HCEC 1CT (cell line): ENCODE measurements at regions not wholly inside any gene's neighbourhood (a gene's known extent, or its start where the extent isn't known, plus 50 kb on each side); places are given as distances from the start of the nearest gene placed in this dataset.

ENCODE experiments used
- DNase-seq: peaks from one replicate; pipeline ENCODE4 v3.0.0-alpha.2; 2017

DNA sequence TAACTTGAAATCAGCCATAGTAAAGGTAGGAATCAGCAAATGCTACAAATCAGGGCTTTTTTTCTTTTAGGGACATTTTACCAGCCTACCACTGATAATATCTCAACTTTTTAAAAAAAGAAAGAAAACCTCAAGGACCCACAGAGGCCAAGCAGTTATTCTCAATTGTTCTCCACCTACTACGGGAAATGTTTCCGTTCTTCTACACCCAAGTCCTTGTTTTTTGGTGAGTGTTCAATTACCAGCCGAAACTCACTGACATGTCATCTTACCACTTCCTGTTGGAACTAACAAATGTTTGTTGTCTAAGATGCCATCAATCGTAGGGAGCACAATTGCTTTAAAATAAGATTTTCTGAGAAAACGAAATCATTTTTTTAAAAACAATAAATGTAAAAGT is 50.2 kb upstream of the CDK1 start:
- DNase-seq = no peak

DNA sequence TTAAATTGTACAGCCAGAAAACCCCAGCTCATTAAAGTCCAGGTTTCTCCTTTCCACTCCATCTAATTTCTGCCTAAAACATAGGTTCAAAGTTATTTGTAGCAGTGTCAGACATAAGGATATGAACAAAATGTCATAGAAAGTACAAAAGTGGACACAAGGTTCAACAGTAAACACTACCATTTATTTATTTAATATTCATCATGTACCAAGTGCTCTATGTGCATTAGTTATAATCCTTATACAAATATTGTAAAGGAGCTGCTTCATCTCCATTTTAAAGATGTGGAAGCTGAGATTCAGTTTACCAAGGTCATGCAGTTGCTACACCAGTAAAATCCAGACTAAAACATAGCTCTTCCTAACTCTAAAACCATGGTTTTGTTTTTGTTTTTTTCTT is 52.0 kb upstream of the CDK1 start:
- DNase-seq = no peak

DNA sequence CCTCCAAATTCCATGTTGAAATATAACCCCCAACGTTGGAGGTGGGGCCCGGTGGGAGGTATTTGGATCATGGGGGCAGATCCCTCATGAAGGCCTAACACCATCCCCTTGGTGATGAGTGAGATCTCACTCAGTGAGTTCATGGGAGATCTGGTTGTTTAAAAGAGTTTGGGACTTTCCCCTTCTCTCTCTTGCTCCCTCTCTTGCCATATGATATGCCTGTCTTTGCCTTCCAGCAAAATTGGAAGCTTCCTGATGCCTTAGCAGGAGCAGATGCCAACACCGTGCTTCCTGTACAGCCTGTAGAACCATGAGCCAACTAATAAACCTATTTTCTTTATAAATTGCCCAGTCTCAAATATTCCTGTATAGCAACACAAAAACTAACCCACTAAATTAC is 55.7 kb upstream of the CDK1 start:
- DNase-seq = no peak

DNA sequence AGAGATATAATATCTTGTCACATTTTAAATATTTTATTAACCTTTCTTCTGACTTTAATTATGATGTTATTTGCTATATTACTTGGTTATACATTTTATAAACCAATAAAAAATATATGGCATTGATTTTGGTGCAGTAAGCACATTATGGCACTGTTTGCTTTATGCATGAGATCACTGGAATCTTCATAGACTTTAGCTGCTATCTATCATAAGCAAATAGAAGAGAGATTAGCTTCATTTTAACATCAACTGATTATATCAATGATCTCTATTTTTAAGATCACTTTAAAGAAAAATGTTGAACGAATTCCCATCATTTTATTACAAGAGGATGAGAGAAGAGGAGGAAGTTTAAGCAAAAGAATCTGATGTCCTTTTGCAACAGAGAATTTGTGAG is 58.6 kb upstream of the CDK1 start:
- DNase-seq = no peak

DNA sequence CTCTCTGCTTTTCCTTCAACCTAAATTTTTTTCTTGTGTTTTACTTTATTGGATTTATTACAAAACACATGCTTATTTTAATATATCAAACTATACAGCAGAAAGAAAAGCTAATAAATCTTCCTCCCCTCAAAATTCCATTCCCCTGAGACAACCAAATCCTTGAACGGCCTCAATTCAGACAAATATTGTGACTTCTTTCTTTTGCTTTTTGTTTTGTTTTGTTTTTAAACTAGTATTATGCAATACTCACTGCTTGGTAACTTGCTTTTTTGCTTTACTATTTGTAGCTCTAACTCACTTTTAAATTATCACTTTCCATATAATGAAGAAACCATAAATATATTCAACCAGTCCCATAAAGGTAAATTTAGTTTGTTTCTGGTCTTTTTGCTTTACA is 59.4 kb upstream of the CDK1 start:
- DNase-seq = no peak

DNA sequence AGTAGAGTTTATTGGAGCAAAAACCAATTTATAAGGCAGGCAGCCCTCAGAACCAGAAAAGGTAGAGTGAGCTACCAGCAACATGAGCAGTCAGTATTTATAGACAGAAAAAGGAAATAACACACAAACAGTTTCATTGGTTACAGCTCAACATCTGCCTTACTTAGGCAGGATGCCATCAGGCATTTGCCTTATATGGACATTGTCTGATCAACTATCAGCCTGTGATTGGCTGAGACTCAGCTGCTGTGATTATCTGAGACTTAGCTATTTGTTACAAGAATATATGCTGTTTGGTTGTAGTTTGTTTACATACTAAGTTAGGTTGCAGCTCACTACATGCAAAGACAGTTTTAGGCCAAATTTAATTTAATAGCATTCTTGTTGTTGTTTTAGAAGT is 60.4 kb upstream of the CDK1 start:
- no peak for DNase-seq

DNA sequence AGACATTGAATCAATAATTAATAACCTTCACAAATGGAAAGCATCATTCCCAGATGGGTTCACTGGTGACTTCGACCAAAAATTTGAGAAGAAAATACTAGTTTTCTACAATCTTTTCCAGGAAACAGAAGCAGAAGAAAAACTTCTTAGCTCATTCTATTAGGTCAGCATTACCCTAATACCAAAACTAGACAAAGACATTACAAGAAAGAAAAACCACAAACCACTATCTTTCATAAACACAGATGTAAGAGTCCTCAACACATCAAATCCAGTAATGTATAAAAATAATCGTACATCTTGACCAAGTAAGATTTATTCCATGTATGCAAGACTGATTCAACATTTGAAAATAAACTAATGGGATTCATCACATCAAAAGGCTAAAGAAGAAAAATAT is 64.0 kb upstream of the CDK1 start:
- no peak for DNase-seq

DNA sequence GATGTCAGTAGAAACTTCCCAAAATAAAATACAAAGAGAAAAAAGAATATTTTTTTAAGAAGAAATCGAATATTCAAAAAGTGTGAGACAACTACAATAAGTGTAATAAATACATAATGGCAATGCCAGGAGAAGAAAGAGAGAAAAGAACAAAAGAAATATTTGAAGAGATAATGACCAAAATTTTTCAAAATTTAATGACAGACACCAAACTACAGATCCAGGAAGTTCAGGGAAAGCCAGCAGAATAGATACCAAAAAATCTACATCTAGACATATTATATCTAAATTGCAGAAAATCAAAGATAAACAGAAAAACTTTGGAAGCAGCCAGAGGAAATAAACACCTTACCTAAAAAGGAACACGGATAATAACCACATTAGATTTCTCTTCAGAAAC is 66.8 kb upstream of the CDK1 start:
- DNase-seq = no peak

DNA sequence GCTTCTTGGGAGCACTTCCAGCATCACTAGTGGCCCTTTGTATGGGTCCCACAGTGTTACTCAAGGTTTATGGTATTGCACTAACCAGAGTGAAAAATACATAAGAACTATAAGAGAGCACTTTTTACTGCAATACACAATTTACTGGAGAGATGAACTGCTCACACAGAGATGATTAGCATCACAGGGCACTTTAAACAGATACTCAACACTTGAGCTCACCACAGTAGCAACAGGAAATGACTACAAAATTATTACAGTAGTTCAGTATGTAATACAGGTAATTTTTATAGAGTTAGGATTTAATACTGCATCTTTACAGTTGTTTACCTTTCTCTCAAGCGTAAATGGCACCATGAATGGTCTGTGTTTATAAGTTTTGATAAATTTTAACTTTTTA is 68.2 kb upstream of the CDK1 start:
- DNase-seq = no peak

DNA sequence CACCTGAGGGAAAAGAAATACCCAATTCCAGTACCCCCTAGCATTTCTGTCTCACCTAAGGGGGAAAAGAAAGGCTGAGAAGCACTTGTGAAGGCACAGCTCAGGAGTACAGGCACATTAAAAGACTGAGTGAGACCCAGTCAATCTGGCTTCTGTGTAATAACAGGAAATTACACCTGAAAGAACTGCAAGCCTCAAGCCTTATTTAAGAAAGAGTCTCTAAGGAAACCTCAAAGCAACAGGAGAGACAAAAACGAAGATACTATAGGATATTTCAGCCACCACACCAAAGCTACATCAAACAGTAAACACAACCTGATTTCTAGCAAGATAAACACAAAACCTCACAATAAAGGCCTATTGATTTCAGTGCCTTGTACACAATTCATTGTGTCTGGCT is 69.6 kb upstream of the CDK1 start:
- DNase-seq = no peak

DNA sequence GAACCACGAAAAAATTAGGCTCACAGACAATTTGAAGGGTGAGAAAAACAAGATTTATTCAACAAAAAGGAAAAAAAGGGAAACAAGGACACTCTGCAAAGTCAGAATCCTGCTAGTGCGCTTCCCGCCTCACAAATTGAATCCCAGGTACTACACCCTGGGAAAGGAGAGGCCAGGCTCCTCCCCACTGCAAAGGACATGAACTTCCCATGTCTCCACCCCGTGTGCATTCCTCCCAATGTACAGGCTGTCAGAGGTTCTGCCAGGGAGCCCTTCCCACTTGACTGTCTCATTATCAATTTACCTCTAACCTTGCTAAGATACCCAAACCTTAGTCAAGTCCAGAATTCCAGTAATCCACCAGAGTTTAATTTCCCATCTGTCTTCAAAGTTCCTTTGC is 70.4 kb upstream of the CDK1 start:
- DNase-seq = no peak

DNA sequence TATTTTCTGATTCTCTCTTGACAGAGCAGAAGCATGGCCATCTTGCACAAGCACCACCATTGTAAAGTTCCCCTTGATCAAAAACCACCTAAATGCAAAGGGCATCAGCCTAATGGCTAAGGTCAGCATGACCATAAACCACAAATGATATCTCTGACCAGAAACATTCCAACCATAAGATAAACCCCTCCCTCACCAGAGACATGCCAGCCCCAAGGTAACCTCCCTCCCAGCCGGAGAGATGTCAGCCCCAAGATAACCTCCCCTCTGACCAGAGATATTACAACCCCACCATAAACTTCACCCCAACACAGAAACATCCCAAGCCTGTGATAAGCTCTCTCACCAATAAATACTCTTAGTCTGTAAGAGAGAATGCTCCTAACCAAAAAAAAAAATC is 72.1 kb upstream of the CDK1 start:
- DNase-seq = no peak

DNA sequence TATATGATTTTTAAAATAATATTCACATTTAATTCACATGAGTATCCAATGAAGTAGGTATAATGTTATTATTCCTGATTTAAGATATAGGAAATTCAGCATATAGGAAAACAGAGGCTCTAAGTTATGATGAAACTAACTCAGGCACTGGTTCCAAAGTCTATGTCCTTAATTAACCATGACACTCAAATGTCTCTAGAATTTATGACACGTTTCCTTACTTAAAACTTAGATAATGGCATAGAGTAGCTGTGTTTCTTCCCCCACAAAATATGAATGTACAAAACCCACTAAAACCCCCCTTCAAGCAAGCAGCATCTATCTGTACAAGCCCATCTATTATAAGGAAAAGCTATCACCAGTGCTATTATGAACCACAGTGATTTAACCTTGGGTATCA is 72.9 kb upstream of the CDK1 start:
- DNase-seq = no peak

DNA sequence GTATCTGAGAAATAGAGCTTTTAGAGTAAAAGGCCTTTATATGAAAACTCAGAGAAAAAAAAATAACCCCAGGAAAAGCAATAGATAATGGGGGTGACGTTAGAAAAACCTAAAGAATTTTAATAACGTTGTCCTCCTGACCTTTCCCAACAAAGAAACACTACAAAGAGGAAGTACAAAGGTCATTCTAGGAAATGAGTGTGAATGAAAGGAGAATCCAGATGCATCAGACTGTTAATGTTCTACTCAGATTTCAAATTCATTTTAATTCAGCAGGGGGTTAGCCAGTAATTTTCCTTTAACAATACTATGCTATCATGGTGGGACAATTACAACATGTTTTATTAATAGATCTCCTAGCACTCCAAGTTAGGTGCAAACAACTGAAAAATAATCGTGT is 73.8 kb upstream of the CDK1 start:
- no peak for DNase-seq

DNA sequence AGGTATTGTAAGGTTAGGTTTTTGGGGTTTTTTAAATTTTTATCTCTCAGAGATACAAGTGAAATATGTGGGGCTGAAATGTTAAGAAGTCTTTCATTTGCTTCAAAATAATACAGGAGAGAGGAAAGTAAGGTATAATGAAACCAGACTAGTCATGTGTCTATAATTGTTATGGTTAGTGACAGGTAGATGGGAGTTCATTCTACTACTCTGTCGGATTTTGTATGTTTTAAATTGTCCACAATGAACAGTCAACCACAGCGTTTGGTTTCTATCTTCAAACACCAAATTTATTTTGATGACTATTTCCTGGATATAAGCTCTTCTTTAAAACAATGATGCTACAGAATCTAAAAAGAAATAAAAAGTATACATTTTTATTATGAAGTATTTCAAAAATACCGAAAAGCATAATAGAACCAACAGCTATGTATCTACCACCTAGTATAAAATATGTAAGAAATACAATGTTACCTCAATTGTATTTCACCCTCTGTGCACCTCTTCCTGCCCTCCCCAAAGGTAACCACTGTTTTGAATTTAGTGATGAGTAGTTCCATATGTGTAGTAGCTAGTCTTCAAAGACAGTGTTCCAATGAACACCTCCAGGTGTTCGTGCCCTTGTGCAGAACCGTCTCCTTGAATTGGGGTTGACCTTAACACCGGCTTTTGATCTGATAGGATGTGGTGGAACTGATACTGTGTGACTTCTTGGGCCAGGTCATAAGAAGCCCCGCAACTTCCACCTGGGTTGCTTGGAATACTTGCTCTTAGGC is 74.8 kb upstream of the CDK1 start:
- no peak for DNase-seq

DNA sequence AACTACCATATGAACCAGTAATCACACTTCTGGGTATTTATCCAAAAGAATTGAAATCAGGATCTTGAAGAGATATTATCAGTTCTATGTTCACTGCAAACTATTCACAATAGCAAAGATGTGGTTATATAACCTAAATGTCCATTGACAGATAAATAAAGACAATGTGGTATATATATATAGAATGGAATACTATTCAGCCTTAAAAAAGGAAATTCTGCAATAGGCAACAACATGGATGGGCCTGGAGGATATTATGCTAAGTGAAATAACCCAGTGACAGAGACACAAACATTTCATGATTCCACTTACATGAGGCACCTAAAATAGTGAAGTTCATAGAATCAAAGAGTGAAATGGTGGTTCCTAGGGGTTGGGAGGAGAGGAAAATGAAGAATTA is 90.6 kb upstream of the CDK1 start:
- no peak for DNase-seq

DNA sequence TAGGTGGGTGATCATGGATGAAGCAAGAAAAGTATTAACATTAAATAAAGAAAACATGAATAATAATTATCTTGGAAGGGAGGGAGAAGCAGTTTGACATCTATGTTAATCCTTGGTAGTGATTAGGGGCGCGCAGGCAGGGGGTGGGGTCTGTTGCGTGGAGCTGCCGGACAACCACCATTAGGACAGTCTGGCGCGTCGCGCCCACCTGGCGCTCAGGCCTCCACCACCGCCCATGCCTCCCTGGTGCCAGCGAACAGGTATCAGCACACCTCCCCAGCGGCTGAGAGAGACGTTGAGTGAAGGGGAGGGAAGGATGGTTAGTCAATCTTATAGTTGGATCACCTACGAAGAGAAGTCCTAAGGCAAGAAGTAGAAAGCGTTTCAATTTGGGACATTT is 94.2 kb upstream of the CDK1 start:
- DNase-seq = no peak

DNA sequence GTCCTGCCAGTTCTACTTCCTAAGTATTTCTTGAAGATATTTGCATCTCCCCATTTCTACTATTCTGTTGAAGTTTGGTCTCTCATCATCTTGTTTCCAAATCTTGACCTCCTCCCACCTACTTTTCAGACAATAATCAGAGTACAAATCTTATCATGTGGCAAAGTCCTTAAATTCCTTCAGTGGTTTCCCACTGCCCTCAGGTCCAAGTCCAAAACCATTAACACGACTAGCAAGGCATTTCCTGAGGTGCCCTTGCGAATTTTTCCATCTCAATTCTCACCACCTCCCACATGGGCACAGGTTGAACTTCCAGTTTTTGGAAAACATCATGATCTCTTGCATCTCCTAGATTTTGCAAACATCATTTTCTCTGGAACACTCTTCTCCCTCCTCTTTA is 97.2 kb upstream of the CDK1 start:
- no peak for DNase-seq

DNA sequence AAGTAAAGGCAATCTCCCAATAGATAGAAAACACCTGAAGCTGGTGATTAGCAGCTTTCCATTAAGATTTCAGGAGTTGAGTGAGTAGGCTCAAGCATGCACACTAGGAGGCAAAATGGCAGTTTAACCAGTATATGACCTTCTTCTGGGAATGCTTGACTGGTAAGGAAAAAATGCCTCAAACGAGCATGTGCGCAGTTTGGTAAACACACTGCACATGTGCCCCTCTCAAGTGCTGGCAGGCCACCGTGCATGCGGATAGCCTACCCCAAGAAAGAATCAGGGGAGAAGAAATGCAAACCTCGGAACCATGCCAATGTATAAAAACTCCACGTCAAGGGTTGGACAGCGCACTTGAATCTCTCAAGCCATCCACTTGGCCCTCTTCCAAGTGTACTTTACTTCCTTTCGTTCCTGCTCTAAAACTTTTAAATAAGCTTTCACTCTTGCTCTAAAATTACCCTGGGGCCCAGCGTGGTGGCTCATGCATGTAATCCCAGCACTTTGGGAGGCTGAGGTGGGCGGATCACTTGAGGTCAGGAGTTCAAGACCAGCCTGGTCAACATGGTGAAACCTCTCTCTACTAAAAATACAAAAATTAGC is 98.8 kb upstream of the CDK1 start:
- no peak for DNase-seq

DNA sequence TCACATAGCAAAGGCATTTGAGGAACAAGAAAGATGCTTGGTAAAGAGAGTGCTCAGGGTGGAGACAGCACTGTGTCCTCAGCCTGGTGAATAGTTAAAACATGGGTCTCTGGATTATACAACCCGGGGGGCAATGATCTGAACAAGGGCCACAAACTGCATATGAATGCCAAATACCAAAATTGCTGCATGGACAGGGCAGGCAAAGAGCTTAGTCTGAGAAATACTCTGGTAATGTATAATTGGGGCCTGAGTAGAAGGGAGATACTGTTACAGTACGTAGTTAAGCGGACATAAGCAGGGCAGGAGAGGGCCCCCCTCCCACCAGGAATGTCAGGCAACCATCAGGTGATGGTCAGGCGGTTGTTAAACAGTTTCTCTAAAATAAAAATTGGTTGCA is 99.3 kb upstream of the CDK1 start:
- DNase-seq = no peak

DNA sequence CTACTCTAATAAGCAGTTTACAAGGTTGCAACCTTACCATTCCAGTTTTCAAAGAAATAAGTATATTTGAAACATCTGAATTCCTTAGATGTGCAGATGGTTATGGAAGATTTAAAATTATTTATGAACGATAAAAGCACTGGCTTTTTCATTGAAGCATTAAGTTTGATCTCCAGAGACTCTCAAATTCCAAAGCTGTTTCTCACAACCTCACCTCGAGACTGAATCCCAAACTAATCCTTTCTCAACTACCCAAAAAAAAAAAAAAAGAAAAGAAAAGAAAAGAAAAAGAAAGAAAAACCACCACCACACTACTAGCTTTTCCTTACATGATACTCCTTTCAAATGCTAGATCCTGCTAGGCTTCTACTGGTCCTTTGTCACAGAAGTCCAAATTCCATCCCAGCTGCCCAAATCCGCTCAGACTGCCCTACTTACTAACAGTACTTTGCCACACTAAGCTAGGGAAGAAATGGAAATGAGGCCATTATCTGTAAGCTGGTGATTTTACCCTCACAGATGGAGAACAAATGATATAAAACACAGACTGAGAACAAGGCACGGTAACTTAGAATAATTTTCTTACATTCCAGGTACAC is 100.6 kb upstream of the CDK1 start:
- no peak for DNase-seq

DNA sequence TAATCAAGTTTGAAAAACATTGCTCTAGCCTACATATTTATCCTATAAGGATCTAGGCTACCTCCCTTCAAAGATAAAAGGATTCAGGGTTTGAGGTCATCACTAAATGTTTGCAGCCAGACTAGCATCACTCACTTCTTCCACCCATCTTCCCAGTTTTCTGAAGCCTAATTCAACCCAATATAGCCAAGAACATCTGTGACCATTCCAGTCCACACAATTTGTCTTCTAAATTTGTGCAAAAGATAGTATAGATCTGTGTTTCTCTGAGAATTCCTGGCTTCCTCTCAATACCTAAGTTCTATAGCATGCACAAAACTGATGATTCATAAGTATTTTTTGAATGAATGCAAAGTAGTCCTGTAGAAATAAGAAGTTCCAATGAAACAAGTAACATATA is 103.0 kb upstream of the CDK1 start:
- no peak for DNase-seq

DNA sequence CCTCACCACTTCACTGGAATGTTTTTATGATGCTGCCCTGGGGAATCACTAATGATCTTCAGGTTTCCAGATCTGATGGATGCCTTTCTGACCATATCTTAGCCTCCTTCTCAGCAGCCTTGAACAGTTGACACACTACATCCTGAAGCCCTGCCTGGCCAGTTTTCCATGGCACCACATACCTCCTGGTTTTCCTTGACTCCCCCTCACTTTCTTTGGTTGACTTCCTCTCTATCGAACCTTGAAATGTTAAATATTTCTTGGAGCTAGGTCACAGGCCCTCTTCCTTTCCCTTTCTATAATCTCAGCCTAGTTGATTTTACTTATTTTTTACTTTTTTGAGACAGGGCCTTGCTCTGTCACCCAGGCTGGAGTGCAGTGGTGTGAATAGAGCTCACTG is 108.8 kb upstream of the CDK1 start:
- no peak for DNase-seq

DNA sequence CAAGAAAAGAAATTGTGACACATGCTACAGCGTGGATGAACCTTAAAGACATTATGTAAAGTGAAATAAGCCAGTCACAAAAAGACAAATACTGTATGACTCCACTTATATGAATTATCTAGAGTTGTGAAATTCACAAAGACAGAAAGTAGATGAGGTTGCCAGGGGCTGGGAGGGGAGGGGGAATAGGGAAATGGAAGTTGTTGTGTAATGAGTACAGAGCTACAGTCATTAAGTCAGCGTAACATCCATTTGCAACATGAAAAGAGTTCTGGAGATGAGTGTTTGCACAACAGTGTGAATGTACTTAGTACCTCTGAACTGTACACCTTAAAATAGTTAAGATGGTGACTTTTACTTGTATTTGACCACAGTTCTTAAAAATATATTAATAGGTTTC is 112.1 kb upstream of the CDK1 start:
- no peak for DNase-seq

DNA sequence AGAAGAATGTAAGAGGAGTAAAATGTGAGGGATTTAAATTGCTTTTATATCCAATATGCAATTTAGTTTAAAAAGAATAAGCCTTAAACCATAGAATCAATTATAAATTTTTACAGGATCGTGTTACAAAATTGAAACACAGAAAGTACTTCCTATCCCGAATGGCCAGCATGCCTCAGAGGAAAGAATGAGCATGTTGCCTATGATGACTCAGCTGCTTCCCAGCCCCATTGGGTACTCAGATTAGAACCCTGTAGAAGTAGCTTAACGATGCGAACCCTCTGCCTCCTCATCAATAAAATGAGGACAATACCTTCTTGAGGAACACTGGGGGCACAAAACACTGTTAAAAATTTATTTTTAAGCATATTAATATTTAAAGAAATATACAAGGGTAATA is 113.4 kb upstream of the CDK1 start:
- no peak for DNase-seq
